Mucosa of descending colon (tissue), 3 donors: ENCODE measurements at regions not wholly inside any gene's neighbourhood (a gene's known extent, or its start where the extent isn't known, plus 50 kb on each side); places are given as distances from the start of the nearest gene placed in this dataset.
"Not testable (repeated sequence)": the region's sequence is repeated elsewhere in the genome, so short reads cannot be mapped to it uniquely, and the experiment has no call there.

Experiments used
- ATAC-seq: fragments of 200-7000 bp; cut with Tn5 transposase; one replicate; pipeline ENCODE4 v1.9.1; 2020; ENCODE audit warnings: mild to moderate bottlenecking, moderate library complexity
- DNase-seq, 3 donors: peaks; one replicate each; pipeline ENCODE4 v3.0.0-alpha.2; 2020
- H3K36me3 ChIP-seq: fragments of 200-600 bp; one replicate; pipeline ENCODE4 v1.8.0; 2021; ENCODE audit warnings: low read depth, mild to moderate bottlenecking
- H3K4me1 ChIP-seq: fragments of 200-600 bp; one replicate; pipeline ENCODE4 v1.8.0; 2021; ENCODE audit warnings: low read depth, mild to moderate bottlenecking
- H3K4me3 ChIP-seq: fragments of 200-600 bp; one replicate; pipeline ENCODE4 v1.8.0; 2021; ENCODE audit warnings: mild to moderate bottlenecking
- H3K9me3 ChIP-seq: fragments of 200-600 bp; one replicate; pipeline ENCODE4 v1.8.0; 2021; ENCODE audit warnings: mild to moderate bottlenecking
- CTCF ChIP-seq: fragments of 200-600 bp; IDR thresholded peaks from one replicate; pipeline ENCODE4 v1.8.0; 2022; ENCODE audit warnings: antibody characterized with exemption, mild to moderate bottlenecking
- intact Hi-C, 2 donors: fragments of 100-400 bp; cut with DNase I in 1 of 2; cut with micrococcal nuclease in 1 of 2; formaldehyde crosslinking; loops; one replicate each; pipeline versions ENCODE4 v1.11.0 to v1.11.1; 2022; cut with DNase I, micrococcal nuclease
- donor health status: DM: no; HTN: no; CAD: no; lungs with moderate emphysema.
- donor health status: DM: no; HTN: no; CAD: no.
- donor health status: DM: no; HTN: yes; CAD: no.

GRCh38 chr1:34369701-34370455, 193.2 kb downstream of the C1orf94 start:
- no peak for TF ChIP-seq CTCF
- no peak overlapping the region for H3K4me3 ChIP-seq
- H3K36me3 ChIP-seq = no peaks in the 10 kb centered on the region
- DNase-seq (no peak), ATAC-seq (no peak)
- intact Hi-C loops = no loop called here
- H3K4me1 ChIP-seq = no peaks in the 10 kb centered on the region
- H3K9me3 ChIP-seq = no peaks in the 10 kb centered on the region

GRCh38 chr1:34370748-34371147, 194.0 kb downstream of the C1orf94 start:
- TF ChIP-seq CTCF = no peak
- intact Hi-C loops = no loop called here
- H3K4me3 ChIP-seq = no peak overlapping the region
- no peaks in the 10 kb centered on the region for H3K4me1 ChIP-seq
- ATAC-seq (no peak), DNase-seq (no peak)
- no peaks in the 10 kb centered on the region for H3K36me3 ChIP-seq
- H3K9me3 ChIP-seq = no peaks in the 10 kb centered on the region

GRCh38 chr1:34371179-34371578, 194.5 kb downstream of the C1orf94 start:
- ATAC-seq, H3K4me1 ChIP-seq, H3K36me3 ChIP-seq, intact Hi-C loops, H3K9me3 ChIP-seq, DNase-seq, H3K4me3 ChIP-seq: not testable (repeated sequence)

- Histone ChIP-seq H3K4me3 (no peak overlapping the region), H3K4me1 (no peaks in the 10 kb centered on the region), H3K36me3 (no peaks in the 10 kb centered on the region), H3K9me3 (no peaks in the 10 kb centered on the region)
- no peak for ATAC-seq
- TF ChIP-seq CTCF = no peak
- DNase-seq = no peak
- intact Hi-C loops = no loop called here
Observed at GRCh38 chr1:34371829-34372532, 195.3 kb downstream of the C1orf94 start.

- no peak for TF ChIP-seq CTCF
- intact Hi-C loops = no loop called here
- no peaks in the 10 kb centered on the region for H3K36me3 ChIP-seq
- no peak for DNase-seq
- H3K4me1 ChIP-seq = no peaks in the 10 kb centered on the region
- ATAC-seq = no peak
- no peaks in the 10 kb centered on the region for H3K9me3 ChIP-seq
- H3K4me3 ChIP-seq = no peak overlapping the region
Observed at GRCh38 chr1:34372891-34373290, 196.2 kb downstream of the C1orf94 start.

GRCh38 chr1:34373912-34374311, 197.2 kb downstream of the C1orf94 start:
- no peak for DNase-seq
- no peaks in the 10 kb centered on the region for H3K9me3 ChIP-seq
- no peaks in the 10 kb centered on the region for H3K36me3 ChIP-seq
- no peak for TF ChIP-seq CTCF
- intact Hi-C loops = no loop called here
- H3K4me1 ChIP-seq = no peaks in the 10 kb centered on the region
- no peak overlapping the region for H3K4me3 ChIP-seq
- ATAC-seq = no peak
